Bronchial epithelial cell (primary cell): ENCODE measurements at regions not wholly inside any gene's neighbourhood (a gene's known extent, or its start where the extent isn't known, plus 50 kb on each side); places are given as distances from the start of the nearest gene placed in this dataset.

ENCODE experiments used
- DNase-seq: peaks from one replicate; pipeline ENCODE4 v3.0.0-alpha.2; 2010; ENCODE audit warnings: low read depth
- FAIRE-seq: peaks from 2 replicates; lab custom pipeline; 2011; peaks lifted over from hg19 to GRCh38; lab: Jason Lieb, UNC
- H3K27me3 ChIP-seq: 2 replicates; pipeline ENCODE4 v1.5.1; 2011; ENCODE audit warnings: low read length; ENCODE audit not compliant: control insufficient read depth, insufficient read depth
- H3K36me3 ChIP-seq: 2 replicates; pipeline ENCODE4 v1.5.1; 2011; ENCODE audit warnings: low read length; ENCODE audit not compliant: control insufficient read depth, insufficient read depth
- H3K4me3 ChIP-seq: 2 replicates; pipeline ENCODE4 v1.5.1; 2011; ENCODE audit warnings: mild to moderate bottlenecking, low read depth, low read length, control low read depth
- TF ChIP-seq, protein P1 (sequence below): IDR thresholded peaks from 2 replicates; pipeline ENCODE4 v1.5.1; 2011; ENCODE audit warnings: mild to moderate bottlenecking, moderate library complexity, low read length, control low read depth, inconsistent platforms; ENCODE audit not compliant: insufficient read depth, severe bottlenecking

GRCh38 chr1:63147783-63148182, 174.6 kb upstream of the FOXD3 start:
- TF ChIP-seq, protein P1, sequence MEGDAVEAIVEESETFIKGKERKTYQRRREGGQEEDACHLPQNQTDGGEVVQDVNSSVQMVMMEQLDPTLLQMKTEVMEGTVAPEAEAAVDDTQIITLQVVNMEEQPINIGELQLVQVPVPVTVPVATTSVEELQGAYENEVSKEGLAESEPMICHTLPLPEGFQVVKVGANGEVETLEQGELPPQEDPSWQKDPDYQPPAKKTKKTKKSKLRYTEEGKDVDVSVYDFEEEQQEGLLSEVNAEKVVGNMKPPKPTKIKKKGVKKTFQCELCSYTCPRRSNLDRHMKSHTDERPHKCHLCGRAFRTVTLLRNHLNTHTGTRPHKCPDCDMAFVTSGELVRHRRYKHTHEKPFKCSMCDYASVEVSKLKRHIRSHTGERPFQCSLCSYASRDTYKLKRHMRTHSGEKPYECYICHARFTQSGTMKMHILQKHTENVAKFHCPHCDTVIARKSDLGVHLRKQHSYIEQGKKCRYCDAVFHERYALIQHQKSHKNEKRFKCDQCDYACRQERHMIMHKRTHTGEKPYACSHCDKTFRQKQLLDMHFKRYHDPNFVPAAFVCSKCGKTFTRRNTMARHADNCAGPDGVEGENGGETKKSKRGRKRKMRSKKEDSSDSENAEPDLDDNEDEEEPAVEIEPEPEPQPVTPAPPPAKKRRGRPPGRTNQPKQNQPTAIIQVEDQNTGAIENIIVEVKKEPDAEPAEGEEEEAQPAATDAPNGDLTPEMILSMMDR = no peak
- DNase-seq (no peak), FAIRE-seq (no peak)
- Histone ChIP-seq H3K36me3 (no peaks in the 10 kb centered on the region), H3K4me3 (no peak overlapping the region), H3K27me3 (no peaks in the 10 kb centered on the region)

GRCh38 chr1:63148825-63149645, 173.3 kb upstream of the FOXD3 start:
- TF ChIP-seq, protein P1 = peak; percentile 62
- DNase-seq (peak; percentile 35), FAIRE-seq (no peak)
- H3K4me3 ChIP-seq = no peak overlapping the region
- H3K27me3 ChIP-seq = no peaks in the 10 kb centered on the region
- H3K36me3 ChIP-seq = no peaks in the 10 kb centered on the region

GRCh38 chr1:63152572-63152971, 169.8 kb upstream of the FOXD3 start:
- TF ChIP-seq, protein P1 = no peak
- Histone ChIP-seq H3K27me3 (no peaks in the 10 kb centered on the region), H3K36me3 (no peaks in the 10 kb centered on the region), H3K4me3 (no peak overlapping the region)
- FAIRE-seq (no peak), DNase-seq (peak; percentile 10)

DNA sequence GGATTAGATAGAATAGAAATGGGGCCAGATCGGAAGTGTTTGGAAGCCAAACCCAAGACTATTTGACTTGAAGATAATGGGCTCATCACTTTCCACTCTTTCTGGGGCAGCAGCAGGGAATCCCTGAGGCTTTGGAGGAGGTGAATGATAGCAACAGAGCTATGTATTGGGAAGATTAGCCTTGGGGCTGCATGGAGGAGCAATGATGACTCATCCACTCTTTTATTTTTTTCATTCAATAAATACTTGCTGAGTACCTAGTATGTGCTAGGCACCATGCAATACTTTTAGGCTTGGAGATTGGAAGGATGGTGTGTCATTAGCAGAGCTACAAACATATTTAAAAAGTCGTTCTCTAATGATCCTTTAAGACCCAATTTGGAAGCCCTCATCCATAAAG, 166.9 kb upstream of the FOXD3 start:
- no peak overlapping the region for H3K4me3 ChIP-seq
- no peak for FAIRE-seq
- TF ChIP-seq, protein P1 = no peak
- DNase-seq = peak; percentile 25
- no peaks in the 10 kb centered on the region for H3K27me3 ChIP-seq
- H3K36me3 ChIP-seq = no peaks in the 10 kb centered on the region

- TF ChIP-seq, protein P1 = no peak
- FAIRE-seq (no peak), DNase-seq (no peak)
- H3K36me3 ChIP-seq = no peaks in the 10 kb centered on the region
- H3K27me3 ChIP-seq = no peaks in the 10 kb centered on the region
- no peak overlapping the region for H3K4me3 ChIP-seq
Observed at GRCh38 chr1:63157085-63157484, 165.3 kb upstream of the FOXD3 start.
